Activated T-helper 17 cell treated with anti-CD3 and anti-CD28 coated beads, Interleukin-2, amount 50 U/mL, for 72 hours (primary cell): ENCODE measurements at regions not wholly inside any gene's neighbourhood (a gene's known extent, or its start where the extent isn't known, plus 50 kb on each side); places are given as distances from the start of the nearest gene placed in this dataset.

Experiments used
- ATAC-seq: fragments of 150-1000 bp; cut with Tn5 transposase; replicated peaks from 2 replicates; pipeline ENCODE4 v1.10.0; 2021; ENCODE audit warnings: mild to moderate bottlenecking, moderate library complexity
- H3K27ac Mint-ChIP-seq: one replicate; pipeline ENCODE4 v1.8.0; 2022; ENCODE audit warnings: mixed read lengths
- H3K27me3 Mint-ChIP-seq: one replicate; pipeline ENCODE4 v1.8.0; 2022; ENCODE audit warnings: mixed read lengths
- H3K36me3 Mint-ChIP-seq: one replicate; pipeline ENCODE4 v1.8.0; 2022; ENCODE audit warnings: low read depth, mild to moderate bottlenecking, mixed read lengths
- H3K4me1 Mint-ChIP-seq: one replicate; pipeline ENCODE4 v1.8.0; 2022; ENCODE audit warnings: mixed read lengths
- H3K4me3 Mint-ChIP-seq: one replicate; pipeline ENCODE4 v1.8.0; 2022; ENCODE audit warnings: mild to moderate bottlenecking, mixed read lengths
- H3K9me3 Mint-ChIP-seq: one replicate; pipeline ENCODE4 v1.8.0; 2022; ENCODE audit warnings: mixed read lengths

DNA sequence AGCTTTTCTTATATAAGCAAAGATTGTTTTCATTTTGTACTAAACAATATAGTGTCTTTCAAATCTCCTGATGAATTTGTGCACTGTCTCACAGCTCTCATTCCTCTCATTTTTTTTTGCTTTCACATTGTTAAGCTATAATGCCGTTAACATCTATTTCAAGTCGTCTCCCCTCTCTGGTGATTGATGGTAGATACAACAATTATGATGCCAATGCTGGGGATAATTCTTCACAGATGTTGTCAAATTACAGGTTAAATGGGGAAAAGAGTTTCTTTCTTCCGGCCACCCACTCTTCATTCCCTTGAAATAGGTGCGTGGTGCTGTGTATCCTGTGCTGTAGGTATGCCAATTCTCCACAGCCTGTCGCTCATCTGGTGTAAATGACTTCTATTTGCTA, 1053.7 kb upstream of the ZEB2 start:
- no peak for ATAC-seq
- no peak overlapping the region for H3K4me3 Mint-ChIP-seq
- no peaks in the 10 kb centered on the region for H3K36me3 Mint-ChIP-seq
- peaks cover 9% of the 10 kb centered on the region for H3K9me3 Mint-ChIP-seq
- H3K4me1 Mint-ChIP-seq, result no peaks in the 10 kb centered on the region
- no peak overlapping the region for H3K27ac Mint-ChIP-seq
- no peaks in the 10 kb centered on the region for H3K27me3 Mint-ChIP-seq

DNA sequence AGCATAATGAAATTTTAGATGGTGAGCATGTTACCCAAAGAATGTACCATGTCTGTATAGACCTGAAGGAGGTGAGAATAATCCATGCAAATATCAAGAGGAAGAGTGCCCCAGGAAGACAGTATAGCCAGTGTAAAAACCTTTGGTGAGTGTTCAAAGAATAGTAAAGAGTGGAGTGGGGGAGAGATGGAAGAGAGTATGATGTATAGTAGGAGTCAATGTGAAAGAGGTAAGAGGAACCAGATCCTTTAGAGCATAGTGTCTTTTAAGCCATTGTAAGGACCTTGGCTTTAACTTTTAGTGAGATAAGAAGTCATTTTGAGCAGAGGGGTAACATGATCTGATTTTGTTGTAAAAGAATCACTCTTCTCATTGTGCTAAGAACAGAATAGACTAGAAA, 1052.3 kb upstream of the ZEB2 start:
- Mint-ChIP-seq H3K27ac (no peak overlapping the region), H3K9me3 (peaks cover 9% of the 10 kb centered on the region), H3K27me3 (no peaks in the 10 kb centered on the region), H3K4me1 (no peaks in the 10 kb centered on the region), H3K4me3 (no peak overlapping the region), H3K36me3 (no peaks in the 10 kb centered on the region)
- ATAC-seq, result no peak

DNA sequence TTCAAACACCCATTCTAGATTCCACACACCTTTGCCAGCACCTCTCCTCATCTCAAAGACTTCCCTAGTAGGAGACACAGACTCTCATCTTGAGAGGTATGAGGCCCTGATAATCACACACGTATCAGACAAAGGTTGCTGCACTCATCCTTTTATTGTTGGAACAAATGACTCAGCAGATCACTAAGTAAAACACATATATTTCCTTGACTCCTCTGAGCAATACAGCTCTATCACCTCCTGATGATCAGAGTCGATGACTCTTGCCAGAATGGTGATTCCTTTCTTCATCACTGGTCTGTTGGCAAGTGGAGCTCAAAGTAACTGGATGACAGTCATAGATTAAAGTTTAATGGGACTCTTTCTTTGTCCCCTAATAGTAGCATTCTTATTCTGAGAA, 1049.2 kb upstream of the ZEB2 start:
- no peak for ATAC-seq
- H3K4me1 Mint-ChIP-seq, result no peaks in the 10 kb centered on the region
- peaks cover 9% of the 10 kb centered on the region for H3K9me3 Mint-ChIP-seq
- H3K36me3 Mint-ChIP-seq, result no peaks in the 10 kb centered on the region
- no peak overlapping the region for H3K27ac Mint-ChIP-seq
- H3K4me3 Mint-ChIP-seq, result no peak overlapping the region
- no peaks in the 10 kb centered on the region for H3K27me3 Mint-ChIP-seq

DNA sequence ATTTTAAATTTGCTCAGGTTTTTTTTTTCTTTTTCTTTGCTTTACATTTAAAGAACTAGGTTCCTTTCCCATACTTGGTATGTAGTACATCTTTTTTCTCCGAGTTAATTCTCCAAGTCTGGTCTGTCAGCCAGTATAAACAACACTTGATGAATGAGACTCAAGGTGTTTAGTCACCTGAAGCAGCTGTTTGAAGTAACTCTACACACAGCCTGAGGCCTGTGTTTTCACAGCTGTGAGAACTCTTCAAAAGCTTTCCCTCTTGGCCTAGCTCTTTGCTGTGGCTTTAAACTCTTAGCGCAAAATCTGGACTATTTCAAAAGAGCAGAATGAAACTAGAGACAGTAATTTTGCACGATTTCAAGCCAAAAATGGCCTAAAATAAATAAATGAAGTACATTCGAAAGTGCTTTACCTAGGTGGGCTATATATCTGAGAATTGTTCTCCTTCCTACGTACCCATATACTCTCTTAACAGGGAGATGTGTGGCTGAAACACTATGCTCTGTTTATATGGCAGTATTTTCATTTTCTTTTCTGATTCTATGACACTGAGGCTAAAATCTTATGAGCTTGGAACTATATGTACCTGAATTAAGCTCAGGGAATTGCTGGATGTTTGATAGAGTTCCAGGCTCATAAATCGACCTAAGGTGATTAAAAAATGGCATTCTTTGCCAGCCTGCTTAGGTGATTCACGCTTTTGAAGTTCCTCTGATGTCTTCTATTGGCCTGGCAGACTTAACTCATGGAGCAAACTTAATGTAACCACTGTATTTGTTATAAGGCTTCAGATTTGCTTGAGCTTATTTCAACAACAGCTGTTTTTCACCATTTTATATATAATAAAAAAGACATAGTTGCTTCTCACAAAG, 1044.1 kb upstream of the ZEB2 start:
- no peak for ATAC-seq
- H3K27me3 Mint-ChIP-seq, result no peaks in the 10 kb centered on the region
- no peaks in the 10 kb centered on the region for H3K36me3 Mint-ChIP-seq
- no peak overlapping the region for H3K27ac Mint-ChIP-seq
- no peak overlapping the region for H3K4me3 Mint-ChIP-seq
- H3K9me3 Mint-ChIP-seq, result peaks cover under 1% of the 10 kb centered on the region
- no peaks in the 10 kb centered on the region for H3K4me1 Mint-ChIP-seq

DNA sequence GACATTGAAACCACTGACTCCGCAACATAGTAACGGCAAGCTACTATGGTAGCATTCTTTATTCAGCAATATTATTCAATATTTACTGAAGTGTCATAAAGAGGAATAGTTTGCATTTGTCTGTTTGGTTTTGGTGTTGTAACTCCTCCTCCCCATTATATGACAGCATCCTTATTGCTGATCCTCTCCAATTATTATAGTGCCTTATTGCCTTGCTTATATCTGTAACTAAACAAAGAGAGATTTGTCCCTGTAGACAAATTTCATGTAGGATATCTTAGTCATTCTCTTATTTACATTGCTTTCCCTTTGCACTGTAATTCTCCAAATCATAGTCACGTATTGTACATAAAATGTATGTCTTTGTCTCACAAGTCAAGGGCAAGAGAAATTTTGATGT, 1041.2 kb upstream of the ZEB2 start:
- Mint-ChIP-seq H3K27ac (no peak overlapping the region), H3K9me3 (no peaks in the 10 kb centered on the region), H3K4me3 (no peak overlapping the region), H3K4me1 (no peaks in the 10 kb centered on the region), H3K27me3 (no peaks in the 10 kb centered on the region), H3K36me3 (no peaks in the 10 kb centered on the region)
- ATAC-seq, result no peak

GRCh38 chr2:145558617-145559350, 1038.9 kb upstream of the ZEB2 start:
- Mint-ChIP-seq H3K27me3 (no peaks in the 10 kb centered on the region), H3K27ac (no peak overlapping the region), H3K4me3 (no peak overlapping the region), H3K9me3 (no peaks in the 10 kb centered on the region), H3K4me1 (no peaks in the 10 kb centered on the region), H3K36me3 (no peaks in the 10 kb centered on the region)
- no peak for ATAC-seq

DNA sequence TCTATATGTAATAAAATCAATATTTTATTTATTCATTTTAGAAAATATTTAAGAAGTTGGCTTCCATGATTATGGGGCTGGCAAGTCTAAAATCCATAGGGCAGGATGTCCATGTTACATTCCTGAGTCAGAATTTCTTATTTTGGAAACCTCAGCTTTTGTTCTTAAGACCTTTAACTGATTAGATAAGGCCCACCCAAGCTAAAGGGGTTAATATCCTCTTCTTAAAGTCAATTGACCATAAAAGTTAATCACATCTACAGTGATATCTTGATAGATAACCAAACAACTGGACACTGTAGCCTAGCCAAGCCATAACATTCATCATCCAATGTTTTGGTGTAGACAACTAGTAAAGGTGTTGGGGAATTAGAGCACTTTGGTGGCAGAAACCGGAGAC, 1035.4 kb upstream of the ZEB2 start:
- Mint-ChIP-seq H3K27me3 (no peaks in the 10 kb centered on the region), H3K4me1 (no peaks in the 10 kb centered on the region), H3K27ac (no peak overlapping the region), H3K4me3 (no peak overlapping the region), H3K36me3 (no peaks in the 10 kb centered on the region), H3K9me3 (no peaks in the 10 kb centered on the region)
- ATAC-seq, result no peak

DNA sequence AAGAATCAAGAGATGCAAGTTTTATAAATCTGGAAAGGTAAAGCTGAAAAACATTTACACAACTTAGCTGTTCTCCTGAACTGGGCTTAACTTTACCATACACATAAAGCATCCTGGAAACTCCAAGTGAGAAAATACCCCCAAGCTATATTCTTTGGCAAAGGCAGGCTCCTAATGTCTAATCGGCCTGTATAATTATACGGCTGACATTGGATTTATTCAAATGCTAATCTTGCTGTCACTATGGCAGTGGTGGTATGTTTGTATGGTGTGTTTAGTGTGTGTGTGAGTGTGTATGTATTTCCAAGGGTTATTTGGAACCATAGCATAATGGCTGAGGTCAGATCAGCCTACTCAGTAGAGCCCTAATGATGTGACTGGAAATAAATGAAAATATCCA, 1031.8 kb upstream of the ZEB2 start:
- ATAC-seq, result no peak
- no peaks in the 10 kb centered on the region for H3K9me3 Mint-ChIP-seq
- H3K27ac Mint-ChIP-seq, result no peak overlapping the region
- no peaks in the 10 kb centered on the region for H3K36me3 Mint-ChIP-seq
- H3K4me1 Mint-ChIP-seq, result no peaks in the 10 kb centered on the region
- H3K4me3 Mint-ChIP-seq, result no peak overlapping the region
- no peaks in the 10 kb centered on the region for H3K27me3 Mint-ChIP-seq

GRCh38 chr2:145548479-145548878, 1028.6 kb upstream of the ZEB2 start:
- H3K27me3 Mint-ChIP-seq, result no peaks in the 10 kb centered on the region
- no peak for ATAC-seq
- H3K9me3 Mint-ChIP-seq, result no peaks in the 10 kb centered on the region
- H3K4me1 Mint-ChIP-seq, result no peaks in the 10 kb centered on the region
- no peaks in the 10 kb centered on the region for H3K36me3 Mint-ChIP-seq
- no peak overlapping the region for H3K27ac Mint-ChIP-seq
- no peak overlapping the region for H3K4me3 Mint-ChIP-seq

DNA sequence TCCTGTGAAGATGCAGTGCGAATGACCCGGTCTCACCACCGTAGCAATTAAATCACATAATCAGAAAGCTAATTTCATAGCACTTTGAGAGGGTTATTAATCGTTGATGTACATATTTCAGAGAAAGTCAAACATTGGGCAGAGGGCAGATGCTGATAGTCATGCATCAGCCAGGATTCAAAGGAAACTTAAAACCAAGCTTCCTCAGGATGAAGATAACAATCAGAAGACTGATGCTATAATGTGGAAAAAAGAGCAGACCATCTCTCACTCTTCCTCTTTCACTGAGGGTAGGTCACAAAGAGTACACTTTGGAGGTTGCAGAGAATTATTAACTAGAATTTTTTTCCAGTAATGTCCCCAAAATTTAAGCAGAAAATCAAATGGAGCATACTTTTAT, 1027.7 kb upstream of the ZEB2 start:
- no peaks in the 10 kb centered on the region for H3K9me3 Mint-ChIP-seq
- no peaks in the 10 kb centered on the region for H3K27me3 Mint-ChIP-seq
- H3K4me3 Mint-ChIP-seq, result no peak overlapping the region
- no peaks in the 10 kb centered on the region for H3K36me3 Mint-ChIP-seq
- no peaks in the 10 kb centered on the region for H3K4me1 Mint-ChIP-seq
- no peak overlapping the region for H3K27ac Mint-ChIP-seq
- no peak for ATAC-seq

GRCh38 chr2:145546091-145546490, 1026.2 kb upstream of the ZEB2 start:
- H3K4me1 Mint-ChIP-seq, result no peaks in the 10 kb centered on the region
- H3K36me3 Mint-ChIP-seq, result no peaks in the 10 kb centered on the region
- no peaks in the 10 kb centered on the region for H3K27me3 Mint-ChIP-seq
- H3K4me3 Mint-ChIP-seq, result no peak overlapping the region
- ATAC-seq, result no peak
- no peak overlapping the region for H3K27ac Mint-ChIP-seq
- H3K9me3 Mint-ChIP-seq, result no peaks in the 10 kb centered on the region

GRCh38 chr2:145543856-145544255, 1023.9 kb upstream of the ZEB2 start:
- Mint-ChIP-seq H3K27me3 (no peaks in the 10 kb centered on the region), H3K36me3 (no peaks in the 10 kb centered on the region), H3K4me3 (no peak overlapping the region), H3K9me3 (no peaks in the 10 kb centered on the region), H3K4me1 (no peaks in the 10 kb centered on the region), H3K27ac (no peak overlapping the region)
- ATAC-seq, result no peak

DNA sequence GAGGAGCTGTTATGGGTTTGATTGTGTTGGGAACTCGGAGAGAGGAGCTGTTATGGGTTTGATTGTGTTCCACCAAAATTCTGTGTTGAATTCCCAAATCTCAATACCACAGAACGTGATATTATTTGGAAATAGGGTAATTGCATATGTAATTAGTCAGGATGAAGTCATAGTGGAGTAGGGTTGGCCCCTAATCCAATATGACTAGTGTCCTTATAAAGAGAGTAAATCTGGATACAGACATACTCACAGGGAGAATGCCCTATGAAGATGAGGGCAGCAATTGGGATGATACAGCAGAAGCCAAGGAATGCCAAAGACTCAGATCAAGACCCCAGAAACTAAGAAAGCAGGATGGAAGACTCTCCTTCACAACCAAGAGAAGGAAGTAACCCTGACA, 1023.2 kb upstream of the ZEB2 start:
- no peak for ATAC-seq
- no peak overlapping the region for H3K4me3 Mint-ChIP-seq
- no peaks in the 10 kb centered on the region for H3K36me3 Mint-ChIP-seq
- H3K9me3 Mint-ChIP-seq, result no peaks in the 10 kb centered on the region
- H3K27ac Mint-ChIP-seq, result no peak overlapping the region
- no peaks in the 10 kb centered on the region for H3K4me1 Mint-ChIP-seq
- H3K27me3 Mint-ChIP-seq, result no peaks in the 10 kb centered on the region

DNA sequence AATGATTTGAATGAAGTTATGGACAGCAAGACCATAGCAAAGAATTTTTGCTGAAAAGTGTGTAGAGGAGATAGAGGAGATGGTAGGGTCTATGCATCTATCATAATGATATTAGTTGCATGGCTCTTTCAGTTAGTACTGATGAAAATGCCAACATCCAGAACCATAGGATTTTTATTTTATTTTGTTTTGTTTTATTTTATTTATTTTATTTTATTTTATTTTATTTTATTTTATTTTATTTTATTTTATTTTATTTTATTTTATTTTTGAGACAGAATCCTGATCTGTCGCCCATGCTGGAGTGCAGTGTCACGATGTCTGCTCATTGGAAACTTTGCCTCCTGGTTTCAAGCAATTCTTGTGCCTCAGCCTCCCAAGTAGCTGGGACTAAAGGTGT, 1021.1 kb upstream of the ZEB2 start:
- ATAC-seq, result no peak
- H3K27me3 Mint-ChIP-seq, result no peaks in the 10 kb centered on the region
- H3K9me3 Mint-ChIP-seq, result no peaks in the 10 kb centered on the region
- no peak overlapping the region for H3K4me3 Mint-ChIP-seq
- no peaks in the 10 kb centered on the region for H3K4me1 Mint-ChIP-seq
- no peak overlapping the region for H3K27ac Mint-ChIP-seq
- no peaks in the 10 kb centered on the region for H3K36me3 Mint-ChIP-seq

DNA sequence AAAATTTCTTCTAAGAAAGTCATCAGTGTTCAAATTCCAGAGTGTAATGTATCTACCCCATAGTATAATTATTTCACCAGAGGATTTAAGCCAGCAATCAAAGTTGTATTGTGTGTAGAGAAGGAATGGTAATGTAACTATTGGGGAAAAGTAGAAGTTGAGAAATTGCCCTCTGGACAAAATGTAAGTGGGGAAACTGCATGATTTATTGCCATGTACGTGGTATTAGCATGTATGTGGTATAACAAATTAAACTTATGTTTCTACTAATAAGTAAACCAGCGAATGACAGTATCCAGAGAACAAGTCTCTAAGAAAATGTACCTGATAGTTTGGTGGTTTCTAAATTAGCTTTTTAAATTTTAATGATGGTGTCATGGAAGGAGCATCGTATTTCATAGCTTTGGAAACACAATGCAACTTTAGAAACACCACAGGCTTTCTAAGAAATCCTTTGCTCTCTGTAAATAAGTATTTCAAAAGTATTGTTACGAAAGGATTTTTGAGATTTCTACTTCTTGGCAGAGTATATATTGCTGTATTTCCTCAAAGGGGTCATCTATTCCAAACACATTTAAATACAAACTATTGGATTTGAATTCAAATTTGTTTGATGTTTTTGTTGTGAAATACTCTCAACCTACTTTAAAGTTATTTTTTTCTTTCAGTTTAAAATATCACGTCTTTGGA, 1018.9 kb upstream of the ZEB2 start:
- no peak for ATAC-seq
- Mint-ChIP-seq H3K4me1 (no peaks in the 10 kb centered on the region), H3K9me3 (no peaks in the 10 kb centered on the region), H3K36me3 (no peaks in the 10 kb centered on the region), H3K27me3 (no peaks in the 10 kb centered on the region), H3K27ac (no peak overlapping the region), H3K4me3 (no peak overlapping the region)
